Prostate gland (tissue), 2 donors: ENCODE measurements at regions not wholly inside any gene's neighbourhood (a gene's known extent, or its start where the extent isn't known, plus 50 kb on each side); places are given as distances from the start of the nearest gene placed in this dataset.

Experiments
- DNase-seq: peaks from one replicate; pipeline ENCODE4 v3.0.0-alpha.2; 2019; ENCODE audit warnings: low spot score
- H3K27ac ChIP-seq, 2 donors: fragments of 200-600 bp; sonication (generic); 2 replicates each; pipeline ENCODE4 v1.5.1; 2017 to 2019
- H3K27me3 ChIP-seq: fragments of 200-600 bp; sonication (generic); replicated peaks from 2 replicates; pipeline ENCODE4 v1.5.1; 2019; ENCODE audit not compliant: insufficient read depth
- H3K36me3 ChIP-seq, 2 donors: fragments of 200-600 bp; sonication (generic); 1 replicate in 1 of 2; 2 replicates in 1 of 2; pipeline versions ENCODE4 v1.5.1 to v1.8.1; 2017 to 2019
- H3K4me1 ChIP-seq: fragments of 200-600 bp; sonication (generic); replicated peaks from 2 replicates; pipeline ENCODE4 v1.5.1; 2019
- H3K4me3 ChIP-seq, 2 donors: fragments of 200-600 bp; sonication (generic); 2 replicates each; pipeline ENCODE4 v1.5.1; 2017 to 2019
- H3K9me3 ChIP-seq: fragments of 200-600 bp; sonication (generic); 2 replicates; pipeline ENCODE4 v1.5.1; 2017
- POLR2A ChIP-seq: fragments of 450-650 bp; IDR thresholded peaks from one replicate; pipeline ENCODE4 v1.6.1; 2016; ENCODE audit warnings: antibody characterized with exemption, mild to moderate bottlenecking
- POLR2AphosphoS5 ChIP-seq: sonication (generic); formaldehyde crosslinking; IDR thresholded peaks from one replicate; pipeline ENCODE4 v1.6.1; 2017; ENCODE audit warnings: antibody characterized with exemption
- WGBS: methylation state at CpG from one replicate; pipeline ENCODE4 v1.1.5; 2018; 5-methylcytosine and 5-hydroxymethylcytosine counted together
- intact Hi-C: fragments of 100-400 bp; cut with DNase I; formaldehyde crosslinking; loops from one replicate; pipeline ENCODE4 v1.14.2; 2022
- TF ChIP-seq, protein P1 (sequence below), 4 experiments: fragments of 200-600 bp in 2 of 4; fragments of 450-650 bp in 2 of 4; sonication (generic) in 2 of 4; IDR thresholded peaks; 1 replicate in 3 of 4; 2 replicates in 1 of 4; pipeline ENCODE4 v1.5.1; 2016 to 2019; ENCODE audit warnings: antibody characterized with exemption in 4 of 4, mild to moderate bottlenecking in 2 of 4, moderate library complexity in 2 of 4

DNA sequence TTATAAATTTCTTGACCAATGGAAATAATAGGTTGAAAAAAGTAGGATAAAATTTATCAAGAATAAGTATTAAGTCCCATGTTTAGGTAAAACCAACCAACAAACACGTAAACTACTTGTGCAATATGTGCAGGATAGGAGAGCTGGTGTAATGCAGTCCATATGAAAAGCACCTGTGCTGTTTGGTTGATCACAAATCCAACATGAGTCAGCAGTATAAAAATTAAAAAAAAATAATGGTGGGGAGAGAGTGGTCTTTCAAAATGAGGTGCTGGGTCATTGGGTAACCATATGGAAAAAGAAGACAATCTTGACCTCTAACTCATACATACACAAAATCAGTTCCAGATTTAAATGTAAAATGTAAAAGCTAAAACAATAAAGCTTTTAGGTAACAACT lies 181.8 kb downstream of the HS3ST3B1 start:
- no peak overlapping the region for H3K4me3 ChIP-seq
- H3K9me3 ChIP-seq: no peaks in the 10 kb centered on the region
- TF ChIP-seq, protein P1, sequence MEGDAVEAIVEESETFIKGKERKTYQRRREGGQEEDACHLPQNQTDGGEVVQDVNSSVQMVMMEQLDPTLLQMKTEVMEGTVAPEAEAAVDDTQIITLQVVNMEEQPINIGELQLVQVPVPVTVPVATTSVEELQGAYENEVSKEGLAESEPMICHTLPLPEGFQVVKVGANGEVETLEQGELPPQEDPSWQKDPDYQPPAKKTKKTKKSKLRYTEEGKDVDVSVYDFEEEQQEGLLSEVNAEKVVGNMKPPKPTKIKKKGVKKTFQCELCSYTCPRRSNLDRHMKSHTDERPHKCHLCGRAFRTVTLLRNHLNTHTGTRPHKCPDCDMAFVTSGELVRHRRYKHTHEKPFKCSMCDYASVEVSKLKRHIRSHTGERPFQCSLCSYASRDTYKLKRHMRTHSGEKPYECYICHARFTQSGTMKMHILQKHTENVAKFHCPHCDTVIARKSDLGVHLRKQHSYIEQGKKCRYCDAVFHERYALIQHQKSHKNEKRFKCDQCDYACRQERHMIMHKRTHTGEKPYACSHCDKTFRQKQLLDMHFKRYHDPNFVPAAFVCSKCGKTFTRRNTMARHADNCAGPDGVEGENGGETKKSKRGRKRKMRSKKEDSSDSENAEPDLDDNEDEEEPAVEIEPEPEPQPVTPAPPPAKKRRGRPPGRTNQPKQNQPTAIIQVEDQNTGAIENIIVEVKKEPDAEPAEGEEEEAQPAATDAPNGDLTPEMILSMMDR (IDR thresholded peaks at IDR 0.05): no peak
- no peak for TF ChIP-seq POLR2AphosphoS5
- no peak overlapping the region for H3K27ac ChIP-seq
- H3K36me3 ChIP-seq: no peaks in the 10 kb centered on the region
- no peak for DNase-seq
- intact Hi-C loops: no loop called here
- H3K27me3 ChIP-seq: no peaks in the 10 kb centered on the region
- no peaks in the 10 kb centered on the region for H3K4me1 ChIP-seq
- WGBS: 93% methylated on average over 1 of the region's 1 CpG

DNA sequence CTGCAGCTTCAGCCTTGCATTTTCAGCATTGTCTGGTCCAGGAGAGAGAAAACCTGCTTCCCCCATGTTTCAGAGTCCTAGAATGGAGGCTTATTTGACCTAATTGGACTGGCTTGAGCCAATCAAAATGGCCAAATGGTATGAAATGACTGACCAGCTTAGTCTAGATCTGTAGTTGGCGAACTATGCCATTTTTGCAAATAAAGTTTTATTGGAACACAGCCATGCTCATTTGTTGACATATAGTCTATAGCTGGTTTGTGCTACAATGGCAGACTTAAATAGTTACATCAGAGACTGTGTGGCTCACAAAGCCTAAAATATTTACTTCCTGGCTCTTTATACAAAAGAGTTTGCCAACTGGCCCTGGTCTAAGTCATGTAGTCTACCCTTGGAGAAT lies 180.8 kb downstream of the HS3ST3B1 start:
- Histone ChIP-seq H3K4me1 (no peaks in the 10 kb centered on the region), H3K36me3 (no peaks in the 10 kb centered on the region), H3K27ac (no peak overlapping the region), H3K4me3 (no peak overlapping the region), H3K9me3 (no peaks in the 10 kb centered on the region), H3K27me3 (no peaks in the 10 kb centered on the region)
- intact Hi-C loops: no loop called here
- WGBS: 90% methylated on average over 1 of the region's 1 CpG
- no peak for DNase-seq
- TF ChIP-seq, protein P1 (IDR thresholded peaks at IDR 0.05): no peak
- TF ChIP-seq POLR2AphosphoS5 (no peak), POLR2A (no peak)

GRCh38 chr17:14474591-14474990 lies 173.7 kb downstream of the HS3ST3B1 start:
- WGBS: 91% methylated on average over 4 of the region's 4 CpGs

GRCh38 chr17:14471052-14471451 lies 170.2 kb downstream of the HS3ST3B1 start:
- Histone ChIP-seq H3K9me3 (no peaks in the 10 kb centered on the region), H3K4me1 (no peaks in the 10 kb centered on the region), H3K27me3 (no peaks in the 10 kb centered on the region), H3K4me3 (no peak overlapping the region), H3K27ac (no peak overlapping the region), H3K36me3 (no peaks in the 10 kb centered on the region)
- intact Hi-C loops: no loop called here
- 46% methylated on average over 7 of the region's 7 CpGs for WGBS
- no peak for DNase-seq
- TF ChIP-seq, protein P1 (IDR thresholded peaks at IDR 0.05): no peak
- TF ChIP-seq POLR2AphosphoS5 (no peak), POLR2A (no peak)

More at GRCh38 chr17:14474591-14474990, 173.7 kb downstream of the HS3ST3B1 start:
- no peak overlapping the region for H3K4me3 ChIP-seq
- TF ChIP-seq POLR2AphosphoS5 (no peak), POLR2A (no peak)
- TF ChIP-seq, protein P1 (IDR thresholded peaks at IDR 0.05): no peak
- H3K27me3 ChIP-seq: no peaks in the 10 kb centered on the region
- intact Hi-C loops: no loop called here
- H3K4me1 ChIP-seq: no peaks in the 10 kb centered on the region
- no peaks in the 10 kb centered on the region for H3K36me3 ChIP-seq
- H3K9me3 ChIP-seq: no peaks in the 10 kb centered on the region
- DNase-seq: no peak
- H3K27ac ChIP-seq: no peak overlapping the region

DNA sequence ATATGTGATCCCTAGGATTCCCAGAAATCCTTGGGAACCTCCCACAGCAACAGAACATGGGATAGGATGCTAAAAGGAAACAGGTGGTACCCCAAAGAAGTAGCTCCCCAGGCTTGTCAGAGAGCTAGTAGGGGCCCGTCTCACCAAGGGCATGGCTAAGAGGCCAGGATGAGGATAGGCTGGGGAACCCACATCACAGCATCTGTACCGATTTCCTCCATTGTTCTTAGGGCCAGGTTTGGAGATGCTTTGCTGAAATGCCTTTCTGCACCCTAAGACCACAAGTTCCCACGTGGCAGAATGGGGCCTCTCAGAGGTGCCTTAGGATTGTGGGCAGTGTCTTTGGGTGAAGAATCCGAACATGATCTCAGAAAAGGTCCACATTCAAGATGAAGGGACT lies 169.5 kb downstream of the HS3ST3B1 start:
- H3K9me3 ChIP-seq: no peaks in the 10 kb centered on the region
- no peak for DNase-seq
- TF ChIP-seq, protein P1 (IDR thresholded peaks at IDR 0.05): no peak
- TF ChIP-seq POLR2AphosphoS5: no peak
- TF ChIP-seq POLR2A: no peak
- WGBS: 92% methylated on average over 4 of the region's 4 CpGs
- H3K4me3 ChIP-seq: no peak overlapping the region
- no peak overlapping the region for H3K27ac ChIP-seq
- H3K36me3 ChIP-seq: no peaks in the 10 kb centered on the region
- intact Hi-C loops: no loop called here
- no peaks in the 10 kb centered on the region for H3K4me1 ChIP-seq
- H3K27me3 ChIP-seq: no peaks in the 10 kb centered on the region
